Natural killer cell (primary cell): ENCODE measurements at regions not wholly inside any gene's neighbourhood (a gene's known extent, or its start where the extent isn't known, plus 50 kb on each side); places are given as distances from the start of the nearest gene placed in this dataset.

Experiments used
- ATAC-seq, 3 donors: fragments of 150-1000 bp in 2 of 3; fragments of 200-7000 bp in 1 of 3; cut with Tn5 transposase; 1 replicate in 1 of 3; 2 replicates in 2 of 3; pipeline ENCODE4 v1.10.0; 2021; ENCODE audit warnings: mild to moderate bottlenecking in 2 of 3, moderate library complexity in 2 of 3
- DNase-seq, 2 donors: peaks; one replicate each; pipeline versions ENCODE4 v3.0.0 to v3.0.0-alpha.2; 2013 to 2021; ENCODE audit warnings: mixed read lengths in 1 of 2
- H3K27ac ChIP-seq: one replicate; pipeline ENCODE4 v1.5.1; 2013; ENCODE audit warnings: mild to moderate bottlenecking, low read length
- H3K27me3 ChIP-seq: one replicate; pipeline ENCODE4 v1.6.1; 2013; ENCODE audit warnings: low read length; ENCODE audit not compliant: control insufficient read depth, insufficient read depth
- H3K36me3 ChIP-seq: one replicate; pipeline ENCODE4 v1.6.1; 2013; ENCODE audit warnings: low read length; ENCODE audit not compliant: control insufficient read depth, insufficient read depth
- H3K4me1 ChIP-seq: one replicate; pipeline ENCODE4 v1.6.1; 2013; ENCODE audit warnings: low read length; ENCODE audit not compliant: control insufficient read depth, insufficient read depth
- H3K4me3 ChIP-seq: one replicate; pipeline ENCODE4 v1.5.1; 2013; ENCODE audit warnings: low read length
- H3K9me3 ChIP-seq: one replicate; pipeline ENCODE4 v1.6.1; 2013; ENCODE audit warnings: low read length; ENCODE audit not compliant: control insufficient read depth, insufficient read depth
- H3K27ac Mint-ChIP-seq, 2 donors: one replicate each; pipeline ENCODE4 v1.8.0; 2022; ENCODE audit warnings: mild to moderate bottlenecking in 2 of 2, mixed read lengths in 2 of 2, moderate library complexity in 1 of 2
- H3K27me3 Mint-ChIP-seq, 2 donors: one replicate each; pipeline ENCODE4 v1.8.0; 2022; ENCODE audit warnings: low read depth in 2 of 2, mixed read lengths in 2 of 2
- H3K36me3 Mint-ChIP-seq: one replicate; pipeline ENCODE4 v1.8.0; 2022; ENCODE audit warnings: mixed read lengths
- H3K4me1 Mint-ChIP-seq, 2 donors: one replicate each; pipeline ENCODE4 v1.8.0; 2022; ENCODE audit warnings: mixed read lengths in 2 of 2
- H3K4me3 Mint-ChIP-seq: one replicate; pipeline ENCODE4 v1.8.0; 2022; ENCODE audit warnings: mild to moderate bottlenecking, moderate library complexity, mixed read lengths
- H3K9me3 Mint-ChIP-seq, 2 donors: one replicate each; pipeline ENCODE4 v1.8.0; 2022; ENCODE audit warnings: mixed read lengths in 2 of 2
- WGBS: methylation state at CpG from one replicate; pipeline ENCODE4 v1.1.7; 2013; ENCODE audit warnings: missing lambda C conversion rate; ENCODE audit not compliant: insufficient coverage; 5-methylcytosine and 5-hydroxymethylcytosine counted together
- intact Hi-C: fragments of 100-400 bp; cut with micrococcal nuclease; formaldehyde crosslinking; loops from one replicate; pipeline ENCODE4 v1.14.2; 2022
- TF ChIP-seq, protein P1 (sequence below): fragments of 200-600 bp; IDR thresholded peaks from one replicate; pipeline ENCODE4 v1.8.0; 2022; ENCODE audit warnings: antibody characterized with exemption

DNA sequence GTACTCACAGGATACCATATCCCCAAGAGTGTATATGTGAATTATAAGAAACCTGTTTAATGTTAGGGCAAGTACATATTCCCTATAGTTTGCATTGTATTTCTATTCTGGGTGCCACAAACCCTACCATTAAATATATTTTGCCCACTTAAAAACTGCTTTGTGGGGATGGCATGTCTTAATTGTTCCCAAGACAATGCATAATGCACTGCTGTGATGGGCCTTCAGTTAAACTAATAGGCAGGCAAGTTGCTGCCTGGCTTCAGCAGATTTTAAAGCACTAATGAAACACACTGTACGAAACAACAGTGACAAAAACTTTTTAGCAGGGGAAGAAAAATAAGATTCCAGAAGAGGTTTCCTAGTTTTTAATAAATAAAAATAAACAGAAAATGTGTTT is 104.8 kb upstream of the VRK2 start:
- H3K4me1 Mint-ChIP-seq = no peaks in the 10 kb centered on the region
- H3K4me1 ChIP-seq = no peaks in the 10 kb centered on the region
- no peak overlapping the region for H3K4me3 ChIP-seq
- no peak overlapping the region for H3K4me3 Mint-ChIP-seq
- WGBS = no CpG with 5 or more reads among the region's 1 CpG
- no peak overlapping the region for H3K27ac Mint-ChIP-seq
- peaks cover 2 to 4% of the 10 kb centered on the region in 2 donors for H3K9me3 Mint-ChIP-seq
- TF ChIP-seq, protein P1, sequence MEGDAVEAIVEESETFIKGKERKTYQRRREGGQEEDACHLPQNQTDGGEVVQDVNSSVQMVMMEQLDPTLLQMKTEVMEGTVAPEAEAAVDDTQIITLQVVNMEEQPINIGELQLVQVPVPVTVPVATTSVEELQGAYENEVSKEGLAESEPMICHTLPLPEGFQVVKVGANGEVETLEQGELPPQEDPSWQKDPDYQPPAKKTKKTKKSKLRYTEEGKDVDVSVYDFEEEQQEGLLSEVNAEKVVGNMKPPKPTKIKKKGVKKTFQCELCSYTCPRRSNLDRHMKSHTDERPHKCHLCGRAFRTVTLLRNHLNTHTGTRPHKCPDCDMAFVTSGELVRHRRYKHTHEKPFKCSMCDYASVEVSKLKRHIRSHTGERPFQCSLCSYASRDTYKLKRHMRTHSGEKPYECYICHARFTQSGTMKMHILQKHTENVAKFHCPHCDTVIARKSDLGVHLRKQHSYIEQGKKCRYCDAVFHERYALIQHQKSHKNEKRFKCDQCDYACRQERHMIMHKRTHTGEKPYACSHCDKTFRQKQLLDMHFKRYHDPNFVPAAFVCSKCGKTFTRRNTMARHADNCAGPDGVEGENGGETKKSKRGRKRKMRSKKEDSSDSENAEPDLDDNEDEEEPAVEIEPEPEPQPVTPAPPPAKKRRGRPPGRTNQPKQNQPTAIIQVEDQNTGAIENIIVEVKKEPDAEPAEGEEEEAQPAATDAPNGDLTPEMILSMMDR = no peak
- H3K27ac ChIP-seq = no peak overlapping the region
- H3K36me3 ChIP-seq = no peaks in the 10 kb centered on the region
- no peaks in the 10 kb centered on the region for H3K27me3 Mint-ChIP-seq
- no peaks in the 10 kb centered on the region for H3K36me3 Mint-ChIP-seq
- H3K9me3 ChIP-seq = no peaks in the 10 kb centered on the region
- no peaks in the 10 kb centered on the region for H3K27me3 ChIP-seq
- intact Hi-C loops = no loop called here
- DNase-seq (no peak), ATAC-seq (no peak)

DNA sequence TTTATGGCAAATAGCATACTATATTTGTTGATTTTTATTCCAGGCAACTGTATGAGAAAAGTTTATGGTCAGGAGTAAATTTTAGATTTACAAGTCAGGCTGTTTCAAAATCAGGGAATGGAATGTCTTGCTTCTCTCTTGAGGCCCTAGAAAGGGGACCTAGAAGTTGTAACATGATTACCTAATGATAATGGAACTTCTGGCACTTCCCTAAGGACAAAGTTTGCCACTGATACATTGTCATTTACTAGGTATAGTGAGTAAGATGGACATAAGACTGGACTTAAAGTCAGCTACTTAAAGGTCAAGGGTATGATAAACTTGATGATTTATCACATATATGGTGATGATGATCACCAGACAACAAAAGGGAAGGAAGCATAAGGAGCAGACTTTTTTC is 103.3 kb upstream of the VRK2 start:
- no peaks in the 10 kb centered on the region for H3K9me3 ChIP-seq
- Mint-ChIP-seq H3K9me3 (peaks cover 2 to 3% of the 10 kb centered on the region in 2 donors), H3K4me1 (no peaks in the 10 kb centered on the region), H3K4me3 (no peak overlapping the region), H3K36me3 (no peaks in the 10 kb centered on the region), H3K27ac (no peak overlapping the region), H3K27me3 (no peaks in the 10 kb centered on the region)
- intact Hi-C loops = no loop called here
- no peak overlapping the region for H3K4me3 ChIP-seq
- H3K4me1 ChIP-seq = no peaks in the 10 kb centered on the region
- no peak for DNase-seq
- no peaks in the 10 kb centered on the region for H3K36me3 ChIP-seq
- H3K27me3 ChIP-seq = no peaks in the 10 kb centered on the region
- TF ChIP-seq, protein P1 = no peak
- H3K27ac ChIP-seq = no peak overlapping the region
- ATAC-seq = no peak

DNA sequence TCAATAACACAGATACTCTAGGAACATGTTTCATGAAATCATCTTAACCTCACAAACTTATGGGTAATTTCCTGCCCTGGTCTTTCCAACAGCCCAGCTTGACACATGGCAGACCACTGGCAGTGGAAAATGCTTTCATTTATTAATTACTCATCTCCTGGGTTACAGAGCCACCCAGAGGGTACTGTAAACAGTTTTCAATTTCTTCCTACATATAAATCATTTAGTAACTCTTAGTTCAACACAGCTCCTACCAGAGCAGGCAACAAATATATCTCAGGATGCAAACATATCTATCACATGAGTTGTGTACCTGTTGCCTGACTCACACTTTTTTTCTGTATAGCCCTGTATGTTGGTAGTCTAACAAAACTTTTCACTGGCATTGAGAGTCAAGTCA is 99.2 kb upstream of the VRK2 start:
- Histone ChIP-seq H3K27me3 (no peaks in the 10 kb centered on the region), H3K4me1 (no peaks in the 10 kb centered on the region), H3K9me3 (no peaks in the 10 kb centered on the region), H3K27ac (no peak overlapping the region), H3K4me3 (no peak overlapping the region), H3K36me3 (no peaks in the 10 kb centered on the region)
- no peak for DNase-seq
- no peak overlapping the region for H3K4me3 Mint-ChIP-seq
- peaks cover 3 to 4% of the 10 kb centered on the region in 2 donors for H3K9me3 Mint-ChIP-seq
- no peak for ATAC-seq
- no peak overlapping the region for H3K27ac Mint-ChIP-seq
- intact Hi-C loops = no loop called here
- no peaks in the 10 kb centered on the region for H3K27me3 Mint-ChIP-seq
- no peaks in the 10 kb centered on the region for H3K4me1 Mint-ChIP-seq
- no peaks in the 10 kb centered on the region for H3K36me3 Mint-ChIP-seq
- TF ChIP-seq, protein P1 = no peak

DNA sequence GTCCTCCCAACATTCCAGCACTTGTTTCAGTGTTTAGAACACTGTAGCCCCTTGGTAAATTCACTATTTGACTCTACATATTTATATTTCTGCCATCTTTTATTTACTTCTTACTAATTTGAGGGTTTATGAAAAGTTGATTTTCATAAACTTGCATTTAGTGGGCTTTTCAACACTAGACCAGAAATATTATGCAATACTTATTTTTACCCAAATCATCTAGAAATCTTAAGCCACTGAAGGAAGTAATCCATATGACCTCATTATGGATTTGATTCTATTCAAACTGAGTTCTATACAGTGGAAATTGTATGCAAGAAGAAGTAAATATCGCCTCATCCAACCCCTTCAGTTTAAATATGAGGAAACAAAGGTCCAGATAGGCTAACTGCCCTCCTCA is 92.6 kb upstream of the VRK2 start:
- H3K4me1 ChIP-seq = no peaks in the 10 kb centered on the region
- DNase-seq (no peak), ATAC-seq (no peak)
- no peak overlapping the region for H3K4me3 ChIP-seq
- no peak overlapping the region for H3K27ac Mint-ChIP-seq
- no peaks in the 10 kb centered on the region for H3K27me3 ChIP-seq
- H3K27me3 Mint-ChIP-seq = no peaks in the 10 kb centered on the region
- TF ChIP-seq, protein P1 = no peak
- intact Hi-C loops = no loop called here
- no peaks in the 10 kb centered on the region for H3K36me3 ChIP-seq
- H3K36me3 Mint-ChIP-seq = no peaks in the 10 kb centered on the region
- WGBS = 90% methylated on average over 1 of the region's 1 CpG
- H3K9me3 ChIP-seq = no peaks in the 10 kb centered on the region
- H3K9me3 Mint-ChIP-seq = no peaks in the 10 kb centered on the region
- H3K27ac ChIP-seq = no peak overlapping the region
- no peak overlapping the region for H3K4me3 Mint-ChIP-seq
- H3K4me1 Mint-ChIP-seq = no peaks in the 10 kb centered on the region
